GM13976 (cell line): ENCODE measurements at regions not wholly inside any gene's neighbourhood (a gene's known extent, or its start where the extent isn't known, plus 50 kb on each side); places are given as distances from the start of the nearest gene placed in this dataset.
"Not testable (repeated sequence)": the region's sequence is repeated elsewhere in the genome, so short reads cannot be mapped to it uniquely, and the experiment has no call there.

ENCODE experiments used
- DNase-seq: peaks from one replicate; pipeline ENCODE4 v3.0.0; 2012; ENCODE audit warnings: low spot score
- CTCF ChIP-seq: IDR thresholded peaks from 2 replicates; pipeline ENCODE4 v1.5.1; 2012; ENCODE audit warnings: borderline replicate concordance, mild to moderate bottlenecking; ENCODE audit not compliant: insufficient read depth; ENCODE audit errors: extremely low read depth, missing control alignments, control extremely low read depth
- in situ Hi-C: fragments of 300-500 bp; cut with MboI; formaldehyde crosslinking; loops from one replicate; pipeline ENCODE4 v1.12.0; 2022; ENCODE audit warnings: low sequenced_read_pairs, mixed read lengths, inconsistent platforms; ENCODE audit not compliant: unreplicated experiment

GRCh38 chr7:66443946-66444345 lies 184.7 kb upstream of the KCTD7 start:
- no peak for TF ChIP-seq CTCF

GRCh38 chr7:66447007-66447406 lies 181.7 kb upstream of the KCTD7 start:
- DNase-seq, in situ Hi-C loops: not testable (repeated sequence)

More at GRCh38 chr7:66443946-66444345, 184.7 kb upstream of the KCTD7 start:
- no peak for DNase-seq
- in situ Hi-C loops, result no loop called here

GRCh38 chr7:66450814-66451213 lies 177.9 kb upstream of the KCTD7 start:
- DNase-seq, in situ Hi-C loops: not testable (repeated sequence)

- in situ Hi-C loops, DNase-seq: not testable (repeated sequence)
Measured at GRCh38 chr7:66451713-66452112, 177.0 kb upstream of the KCTD7 start.

- DNase-seq, result no peak
- in situ Hi-C loops, result no loop called here
- TF ChIP-seq CTCF, result no peak
Measured at GRCh38 chr7:66452165-66452564, 176.5 kb upstream of the KCTD7 start.

GRCh38 chr7:66453340-66453739 lies 175.3 kb upstream of the KCTD7 start:
- no peak for TF ChIP-seq CTCF
- in situ Hi-C loops, result no loop called here
- DNase-seq, result no peak

- in situ Hi-C loops, result no loop called here
- no peak for TF ChIP-seq CTCF
Measured at GRCh38 chr7:66454600-66455225, 174.0 kb upstream of the KCTD7 start.

GRCh38 chr7:66455432-66455831 lies 173.2 kb upstream of the KCTD7 start:
- DNase-seq, in situ Hi-C loops: not testable (repeated sequence)

More at GRCh38 chr7:66454600-66455225, 174.0 kb upstream of the KCTD7 start:
- DNase-seq, result no peak

- DNase-seq, in situ Hi-C loops: not testable (repeated sequence)
Measured at GRCh38 chr7:66456431-66456830, 172.2 kb upstream of the KCTD7 start.

- DNase-seq, in situ Hi-C loops: not testable (repeated sequence)
Measured at GRCh38 chr7:66458991-66459390, 169.7 kb upstream of the KCTD7 start.

GRCh38 chr7:66459783-66460413 lies 168.8 kb upstream of the KCTD7 start:
- DNase-seq, in situ Hi-C loops: not testable (repeated sequence)
